Spleen (tissue), 7 donors: ENCODE measurements at regions not wholly inside any gene's neighbourhood (a gene's known extent, or its start where the extent isn't known, plus 50 kb on each side); places are given as distances from the start of the nearest gene placed in this dataset.

ENCODE experiments used
- CTCF ChIP-seq, 11 experiments: fragments of 200-600 bp in 7 of 11; fragments of 450-650 bp in 4 of 11; sonication (generic) in 4 of 11; IDR thresholded peaks in 8 of 11; conservative IDR thresholded peaks in 3 of 11; 1 replicate in 7 of 11; 2 replicates in 4 of 11; pipeline versions ENCODE4 v1.4.0 to v1.8.0; 2016 to 2021; ENCODE audit warnings: antibody characterized with exemption in 11 of 11, inconsistent platforms in 4 of 11, mild to moderate bottlenecking in 1 of 11
- POLR2A ChIP-seq, 3 donors: fragments of 450-650 bp; IDR thresholded peaks; one replicate each; pipeline ENCODE4 v1.5.1; 2017; ENCODE audit warnings: antibody characterized with exemption in 3 of 3, mild to moderate bottlenecking in 1 of 3
- donor health status: DM: no; HTN: no; CAD: no; lungs with moderate emphysema.
- donor health status: DM: no; HTN: no; CAD: no.
- donor health status: DM: no; HTN: no; CAD: no.

- TF ChIP-seq POLR2A (IDR thresholded peaks at IDR 0.05), result no peak
- no peak for TF ChIP-seq CTCF (IDR thresholded peaks at IDR 0.05 in 8 of 11, conservative IDR thresholded peaks at IDR 0.05 in 3 of 11)
These were observed 927.4 kb downstream of the DNAJB9 start for GRCh38 chr7:109497053-109497452.
